ENCODE measurements at regions not wholly inside any gene's neighbourhood (a gene's known extent, or its start where the extent isn't known, plus 50 kb on each side); places are given as distances from the start of the nearest gene placed in this dataset.

GRCh38 chr13:86906127-86906874, 764.9 kb upstream of the SLITRK5 start:
- Histone ChIP-seq H4K8ac (replicated peaks; ENCODE audit: insufficient read length, low read depth, low read length) (no peak overlapping the region), H4K91ac (ENCODE audit: insufficient read length, low read depth, low read length) (no peak overlapping the region), H3K79me1 (ENCODE audit: insufficient read depth, low read depth, low read length, poor library complexity, severe bottlenecking) (no peaks in the 10 kb centered on the region), H3K9ac (ENCODE audit: extremely low read depth, insufficient read length, low read length) (no peak overlapping the region), H3K23me2 (ENCODE audit: insufficient read length, low read depth, low read length, poor library complexity, severe bottlenecking) (no peaks in the 10 kb centered on the region), H4K20me1 (ENCODE audit: control insufficient read depth, insufficient read depth, insufficient read length) (no peaks in the 10 kb centered on the region), H3K18ac (ENCODE audit: insufficient read length, low read depth, low read length) (no peak overlapping the region), H3K27me3 (ENCODE audit: insufficient read depth, low read length) (no peaks in the 10 kb centered on the region), H3K4me2 (ENCODE audit: insufficient read depth, insufficient read length, low read length) (no peak overlapping the region), H4K5ac (ENCODE audit: insufficient read length, low read depth, low read length) (no peak overlapping the region), H2BK5ac (ENCODE audit: insufficient read length, low read length) (no peak overlapping the region), H2BK15ac (ENCODE audit: low read depth, low read length) (no peak overlapping the region), H3K27ac (ENCODE audit: insufficient read length, low read depth, low read length) (no peak overlapping the region), H3K14ac (ENCODE audit: insufficient read depth, low read length) (no peak overlapping the region), H2BK120ac (ENCODE audit: low read depth, low read length, poor library complexity, severe bottlenecking) (no peak overlapping the region), H2AK5ac (ENCODE audit: insufficient read length, low read length) (no peak overlapping the region), H3T11ph (ENCODE audit: low read length) (no peak overlapping the region), H3K9me3 (ENCODE audit: control insufficient read depth, low read depth, low read length) (no peaks in the 10 kb centered on the region), H3K4ac (ENCODE audit: low read depth, low read length) (no peak overlapping the region), H2AFZ (ENCODE audit: low read length) (no peak overlapping the region), H2BK20ac (ENCODE audit: low read depth, low read length, poor library complexity, severe bottlenecking) (no peak overlapping the region), H3K4me1 (ENCODE audit: insufficient read depth, low read length) (peaks cover 2% of the 10 kb centered on the region; the same call in 1 of the 2 replicates), H3K56ac (ENCODE audit: insufficient read length, low read depth, low read length) (no peak overlapping the region), H2BK12ac (ENCODE audit: insufficient read length, low read depth, low read length) (no peak overlapping the region), H3K79me2 (ENCODE audit: insufficient read depth, low read length) (no peaks in the 10 kb centered on the region), H3K23ac (ENCODE audit: insufficient read length, low read depth, low read length) (no peak overlapping the region)
- Mint-ChIP-seq H3K9me3 (no peaks in the 10 kb centered on the region), H3K27me3 (ENCODE audit: low read depth) (no peaks in the 10 kb centered on the region), H3K4me1 (peaks cover 3 to 4% of the 10 kb centered on the region in 2 experiments; a peak in 1 of 4 replicates), H3K4me3 (no peak overlapping the region), H3K36me3 (ENCODE audit: insufficient read depth in 1 of 3, low read depth in 3 of 3) (no peaks in the 10 kb centered on the region), H3K27ac (no peak overlapping the region)
- no CpG with 5 or more reads among the region's 7 CpGs for WGBS (ENCODE audit: extremely low coverage, insufficient read length, low lambda C conversion rate)
- no peak for DNase-seq
- TF ChIP-seq CTCF (conservative IDR thresholded peaks at IDR 0.05): no peak

Data from H9 (cell line).